ENCODE measurements at regions not wholly inside any gene's neighbourhood (a gene's known extent, or its start where the extent isn't known, plus 50 kb on each side); places are given as distances from the start of the nearest gene placed in this dataset.

GRCh38 chr6:43937236-43938177 is 167.5 kb downstream of the VEGFA start:
- no peaks in the 10 kb centered on the region for H3K36me3 ChIP-seq
- peak; percentile 71 to 82 for ATAC-seq
- no peak overlapping the region for H3K4me3 ChIP-seq
- H3K9me3 ChIP-seq = no peaks in the 10 kb centered on the region
- H3K27ac ChIP-seq = no peak overlapping the region
- peak; percentile 65 for DNase-seq
- intact Hi-C loops (cut with DNase I) = no loop called here
- no peaks in the 10 kb centered on the region for H3K27me3 ChIP-seq (ENCODE audit: low read depth)
- H3K4me1 ChIP-seq = no peaks in the 10 kb centered on the region
- TF ChIP-seq CTCF (IDR thresholded peaks at IDR 0.05) = no peak

GRCh38 chr6:43936476-43936875 is 166.5 kb downstream of the VEGFA start:
- intact Hi-C loops (cut with DNase I) = no loop called here
- ATAC-seq (no peak), DNase-seq (no peak)
- Histone ChIP-seq H3K27me3 (ENCODE audit: low read depth) (no peaks in the 10 kb centered on the region), H3K4me1 (no peaks in the 10 kb centered on the region), H3K36me3 (no peaks in the 10 kb centered on the region), H3K4me3 (no peak overlapping the region), H3K9me3 (no peaks in the 10 kb centered on the region), H3K27ac (no peak overlapping the region)
- no peak for TF ChIP-seq CTCF (IDR thresholded peaks at IDR 0.05)

- Histone ChIP-seq H3K4me1 (no peaks in the 10 kb centered on the region), H3K4me3 (no peak overlapping the region), H3K27ac (no peak overlapping the region), H3K27me3 (ENCODE audit: low read depth) (no peaks in the 10 kb centered on the region), H3K9me3 (no peaks in the 10 kb centered on the region), H3K36me3 (no peaks in the 10 kb centered on the region)
- intact Hi-C loops (cut with DNase I) = no loop called here
- ATAC-seq (no peak), DNase-seq (no peak)
- TF ChIP-seq CTCF (IDR thresholded peaks at IDR 0.05) = no peak
Measured at GRCh38 chr6:43935921-43936439, 166.0 kb downstream of the VEGFA start.

- no peak overlapping the region for H3K4me3 ChIP-seq
- TF ChIP-seq CTCF (IDR thresholded peaks at IDR 0.05) = no peak
- intact Hi-C loops (cut with DNase I) = no loop called here
- no peaks in the 10 kb centered on the region for H3K9me3 ChIP-seq
- no peaks in the 10 kb centered on the region for H3K4me1 ChIP-seq
- H3K36me3 ChIP-seq = no peaks in the 10 kb centered on the region
- DNase-seq = no peak
- no peak for ATAC-seq
- H3K27me3 ChIP-seq (ENCODE audit: low read depth) = no peaks in the 10 kb centered on the region
- no peak overlapping the region for H3K27ac ChIP-seq
Measured at GRCh38 chr6:43934803-43935602, 165.0 kb downstream of the VEGFA start.

- no peak for TF ChIP-seq CTCF (IDR thresholded peaks at IDR 0.05)
- intact Hi-C loops (cut with DNase I) = no loop called here
- H3K27ac ChIP-seq = no peak overlapping the region
- no peaks in the 10 kb centered on the region for H3K9me3 ChIP-seq
- H3K27me3 ChIP-seq (ENCODE audit: low read depth) = no peaks in the 10 kb centered on the region
- no peaks in the 10 kb centered on the region for H3K36me3 ChIP-seq
- no peak for DNase-seq
- no peak for ATAC-seq
- no peak overlapping the region for H3K4me3 ChIP-seq
- no peaks in the 10 kb centered on the region for H3K4me1 ChIP-seq
Measured at GRCh38 chr6:43934183-43934802, 164.3 kb downstream of the VEGFA start.

Data from lower lobe of right lung (tissue), 2 donors.